Tibial artery (tissue), 4 donors: ENCODE measurements at regions not wholly inside any gene's neighbourhood (a gene's known extent, or its start where the extent isn't known, plus 50 kb on each side); places are given as distances from the start of the nearest gene placed in this dataset.

Experiments used
- DNase-seq, 2 donors: peaks; one replicate each; pipeline ENCODE4 v3.0.0-alpha.2; 2019
- H3K27ac ChIP-seq, 2 donors: fragments of 200-600 bp; sonication (generic) in 1 of 2; 1 replicate in 1 of 2; 2 replicates in 1 of 2; pipeline ENCODE4 v1.5.1; 2018 to 2019; ENCODE audit warnings: mild to moderate bottlenecking in 1 of 2
- H3K27me3 ChIP-seq, 2 donors: fragments of 200-600 bp; sonication (generic) in 1 of 2; one replicate each; pipeline versions ENCODE4 v1.5.1 to v1.6.0; 2016 to 2019
- H3K36me3 ChIP-seq, 3 donors: fragments of 200-600 bp; sonication (generic) in 2 of 3; one replicate each; pipeline ENCODE4 v1.5.1; 2016 to 2019; ENCODE audit warnings: mild to moderate bottlenecking in 2 of 3
- H3K4me1 ChIP-seq, 4 donors: fragments of 200-600 bp; sonication (generic) in 2 of 4; 1 replicate in 3 of 4; 2 replicates in 1 of 4; pipeline ENCODE4 v1.5.1; 2016 to 2019
- H3K4me3 ChIP-seq, 2 donors: fragments of 200-600 bp; sonication (generic) in 1 of 2; 1 replicate in 1 of 2; 2 replicates in 1 of 2; pipeline ENCODE4 v1.5.1; 2018 to 2019; ENCODE audit warnings: mild to moderate bottlenecking in 2 of 2
- H3K9me3 ChIP-seq, 3 donors: fragments of 200-600 bp; sonication (generic) in 1 of 3; one replicate each; pipeline ENCODE4 v1.5.1; 2016 to 2019
- CTCF ChIP-seq, 2 experiments: fragments of 200-600 bp in 1 of 2; fragments of 450-650 bp in 1 of 2; IDR thresholded peaks; one replicate each; pipeline ENCODE4 v1.5.1; 2017 to 2019; ENCODE audit warnings: antibody characterized with exemption in 2 of 2, mild to moderate bottlenecking in 1 of 2, moderate library complexity in 1 of 2
- intact Hi-C: fragments of 100-400 bp; cut with DNase I; formaldehyde crosslinking; loops from one replicate; pipeline ENCODE4 v1.15.0; 2023; ENCODE audit warnings: low total_unique reads

- Histone ChIP-seq H3K9me3 (no peaks in the 10 kb centered on the region), H3K36me3 (no peaks in the 10 kb centered on the region), H3K4me1 (no peaks in the 10 kb centered on the region), H3K27me3 (no peaks in the 10 kb centered on the region), H3K27ac (no peak overlapping the region), H3K4me3 (no peak overlapping the region)
- DNase-seq, result no peak
- intact Hi-C loops, result no loop called here
- TF ChIP-seq CTCF (IDR thresholded peaks at IDR 0.05), result no peak
Measured at GRCh38 chrX:150303386-150304097, 59.6 kb upstream of the MAMLD1 start.

GRCh38 chrX:150306002-150306401, 57.1 kb upstream of the MAMLD1 start:
- H3K36me3 ChIP-seq, result no peaks in the 10 kb centered on the region
- H3K4me3 ChIP-seq, result no peak overlapping the region
- DNase-seq, result no peak
- H3K27ac ChIP-seq, result no peak overlapping the region
- no peaks in the 10 kb centered on the region for H3K4me1 ChIP-seq
- H3K9me3 ChIP-seq, result no peaks in the 10 kb centered on the region
- intact Hi-C loops, result no loop called here
- no peak for TF ChIP-seq CTCF (IDR thresholded peaks at IDR 0.05)
- no peaks in the 10 kb centered on the region for H3K27me3 ChIP-seq

GRCh38 chrX:150308041-150308440, 55.1 kb upstream of the MAMLD1 start:
- Histone ChIP-seq H3K27me3 (no peaks in the 10 kb centered on the region), H3K9me3 (no peaks in the 10 kb centered on the region), H3K36me3 (no peaks in the 10 kb centered on the region), H3K4me3 (no peak overlapping the region), H3K27ac (no peak overlapping the region), H3K4me1 (no peaks in the 10 kb centered on the region)
- no peak for DNase-seq
- no peak for TF ChIP-seq CTCF (IDR thresholded peaks at IDR 0.05)
- intact Hi-C loops, result no loop called here

- TF ChIP-seq CTCF (IDR thresholded peaks at IDR 0.05), result no peak
- no peak overlapping the region for H3K4me3 ChIP-seq
- no peaks in the 10 kb centered on the region for H3K27me3 ChIP-seq
- DNase-seq, result no peak
- no peak overlapping the region for H3K27ac ChIP-seq
- no peaks in the 10 kb centered on the region for H3K9me3 ChIP-seq
- intact Hi-C loops, result no loop called here
- H3K36me3 ChIP-seq, result no peaks in the 10 kb centered on the region
- no peaks in the 10 kb centered on the region for H3K4me1 ChIP-seq
Measured at GRCh38 chrX:150308532-150309157, 54.5 kb upstream of the MAMLD1 start.

GRCh38 chrX:150310417-150310816, 52.7 kb upstream of the MAMLD1 start:
- Histone ChIP-seq H3K27me3 (no peaks in the 10 kb centered on the region), H3K4me1 (no peaks in the 10 kb centered on the region), H3K9me3 (no peaks in the 10 kb centered on the region), H3K36me3 (no peaks in the 10 kb centered on the region), H3K4me3 (no peak overlapping the region), H3K27ac (no peak overlapping the region)
- intact Hi-C loops, result no loop called here
- TF ChIP-seq CTCF (IDR thresholded peaks at IDR 0.05), result no peak
- no peak for DNase-seq
